ENCODE measurements at regions not wholly inside any gene's neighbourhood (a gene's known extent, or its start where the extent isn't known, plus 50 kb on each side); places are given as distances from the start of the nearest gene placed in this dataset.

- DNase-seq: no peak
- TF ChIP-seq GATA1 (IDR thresholded peaks at IDR 0.05; ENCODE audit: low read depth, low read length) (no peak), POLR2A (IDR thresholded peaks at IDR 0.05; ENCODE audit: low read length) (no peak)
Measured at GRCh38 chr19:56959205-56959604, 118.7 kb upstream of the PEG3 start.

DNA sequence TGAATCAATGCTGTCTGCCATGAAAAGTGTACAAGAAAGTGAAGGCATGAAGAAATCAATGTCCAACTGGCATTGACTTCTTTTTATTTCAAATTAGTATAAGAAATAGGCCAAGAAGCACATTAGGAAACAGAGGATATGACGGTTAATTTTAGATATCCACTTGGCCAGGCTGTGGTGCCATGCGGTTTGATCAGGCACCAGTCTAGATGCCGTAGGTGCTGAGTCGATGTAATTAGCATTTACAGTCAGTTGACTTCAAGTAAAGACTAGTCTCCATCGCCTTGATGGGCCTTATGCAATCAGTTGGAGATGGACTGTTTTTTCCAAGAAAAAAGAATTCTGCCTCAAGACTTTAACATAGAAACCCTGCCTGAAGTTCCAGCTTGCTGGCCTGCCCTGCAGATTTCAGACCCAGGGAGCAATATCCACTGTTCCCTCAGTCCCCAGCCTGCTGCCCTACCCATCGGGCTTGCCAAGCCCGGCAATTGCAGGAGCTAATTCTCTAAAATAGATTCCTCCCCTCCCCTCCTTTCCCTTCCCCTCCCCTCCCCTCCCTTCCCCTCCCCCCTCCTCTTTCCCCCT is 120.5 kb upstream of the PEG3 start:
- no peak for TF ChIP-seq POLR2A (IDR thresholded peaks at IDR 0.05; ENCODE audit: low read length)
- TF ChIP-seq GATA1 (IDR thresholded peaks at IDR 0.05; ENCODE audit: low read depth, low read length): no peak
- no peak for DNase-seq

DNA sequence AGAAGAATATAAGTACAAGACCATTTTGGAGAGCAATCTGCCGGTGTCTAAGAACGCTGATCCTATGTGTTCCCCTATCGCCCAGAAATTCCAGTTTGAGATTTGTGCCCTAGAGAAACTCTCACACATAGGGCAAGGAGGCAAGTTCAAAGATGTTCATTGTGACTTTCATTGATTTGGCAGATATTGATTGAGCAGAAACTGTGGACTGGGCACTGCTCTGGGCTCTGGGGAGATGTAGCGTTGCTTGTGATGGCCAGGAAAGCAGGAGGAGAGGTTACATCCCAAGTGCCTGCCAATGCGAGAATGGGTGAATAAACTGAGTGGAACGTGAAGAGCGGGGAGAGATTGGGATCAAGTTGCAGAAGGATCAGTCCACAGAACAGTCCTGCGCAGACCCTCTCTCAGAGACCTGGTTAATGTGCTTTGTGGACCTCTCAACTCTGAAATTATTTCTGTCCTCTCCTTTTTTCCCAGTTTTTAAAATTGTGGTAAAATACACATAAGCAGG is 123.9 kb upstream of the PEG3 start:
- no peak for DNase-seq
- TF ChIP-seq GATA1 (IDR thresholded peaks at IDR 0.05; ENCODE audit: low read depth, low read length) (no peak), POLR2A (IDR thresholded peaks at IDR 0.05; ENCODE audit: low read length) (no peak)

DNA sequence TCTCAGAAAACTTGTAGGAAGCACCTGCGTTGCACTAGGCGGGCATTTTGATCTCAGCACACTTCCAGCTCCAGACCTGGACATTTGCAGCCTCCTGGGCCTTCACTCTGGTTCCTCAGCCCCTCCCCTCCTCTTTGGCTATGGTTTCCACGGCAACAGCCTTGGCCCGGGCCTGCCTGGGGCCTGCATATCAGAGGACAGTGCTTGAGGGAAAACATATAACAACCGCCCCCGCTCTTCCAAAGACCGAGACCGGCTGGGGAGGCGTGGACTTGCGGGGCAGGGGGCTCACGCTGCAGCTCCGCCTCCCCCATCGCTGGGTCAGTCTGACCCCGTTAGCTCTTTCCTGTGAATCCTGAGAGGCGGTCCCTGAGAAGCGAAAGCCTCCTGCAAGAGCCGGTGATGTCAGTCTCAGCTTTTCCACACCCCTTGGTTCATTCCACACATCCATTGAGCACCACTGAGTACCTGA is 125.7 kb upstream of the PEG3 start:
- no peak for TF ChIP-seq GATA1 (IDR thresholded peaks at IDR 0.05; ENCODE audit: low read depth, low read length)
- no peak for TF ChIP-seq POLR2A (IDR thresholded peaks at IDR 0.05; ENCODE audit: low read length)
- no peak for DNase-seq

DNA sequence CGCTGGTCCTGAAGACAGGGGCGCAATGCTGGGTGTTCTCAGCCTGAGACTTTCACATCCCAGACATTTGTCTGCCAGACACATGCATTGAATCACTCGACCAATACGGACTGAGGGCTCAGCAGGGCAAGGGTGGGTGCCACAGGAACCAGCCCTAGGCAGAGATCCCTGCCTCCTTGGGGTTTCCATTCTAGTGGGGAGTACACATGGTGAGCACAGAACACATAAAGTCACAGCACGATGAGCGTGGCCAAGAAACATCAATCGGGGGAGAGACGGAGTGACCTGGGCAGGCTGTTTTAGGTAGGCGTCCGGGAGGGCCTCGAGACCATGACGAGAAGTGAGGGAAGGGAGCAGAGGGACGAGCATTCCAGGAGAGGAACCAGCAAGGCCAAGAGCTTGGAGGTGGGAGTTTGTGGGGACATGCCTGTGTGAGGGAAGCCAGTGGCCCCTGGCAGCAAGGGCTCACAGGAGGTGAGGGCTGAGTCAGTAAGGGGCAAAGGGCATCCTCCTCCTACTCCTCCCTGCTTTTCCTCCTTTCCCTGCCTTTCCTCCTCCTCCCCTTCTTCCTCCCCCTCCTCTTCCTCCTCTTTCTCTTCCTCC is 126.3 kb upstream of the PEG3 start:
- DNase-seq: no peak
- TF ChIP-seq POLR2A (IDR thresholded peaks at IDR 0.05; ENCODE audit: low read length) (no peak), GATA1 (IDR thresholded peaks at IDR 0.05; ENCODE audit: low read depth, low read length) (no peak)

DNA sequence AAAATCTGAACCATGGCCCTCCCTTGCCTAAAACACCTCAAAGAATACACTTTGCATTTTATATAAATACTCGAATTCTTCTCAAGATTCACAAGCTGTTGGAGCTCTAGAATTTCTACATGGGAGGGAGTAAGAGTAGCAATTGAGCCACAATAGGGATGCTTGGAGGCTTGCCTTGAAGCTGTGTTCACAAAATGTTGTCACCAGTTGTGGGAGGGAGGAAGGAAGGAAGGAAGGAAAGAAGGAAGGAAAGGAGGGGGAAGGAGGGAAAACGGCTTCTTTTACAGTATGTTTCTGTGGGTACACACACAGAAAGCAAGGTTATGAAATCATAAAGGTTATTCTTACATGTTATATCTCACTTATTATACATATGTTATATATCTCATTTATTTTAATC is 128.6 kb upstream of the PEG3 start:
- no peak for TF ChIP-seq GATA1 (IDR thresholded peaks at IDR 0.05; ENCODE audit: low read depth, low read length)
- no peak for TF ChIP-seq POLR2A (IDR thresholded peaks at IDR 0.05; ENCODE audit: low read length)
- DNase-seq: no peak

DNA sequence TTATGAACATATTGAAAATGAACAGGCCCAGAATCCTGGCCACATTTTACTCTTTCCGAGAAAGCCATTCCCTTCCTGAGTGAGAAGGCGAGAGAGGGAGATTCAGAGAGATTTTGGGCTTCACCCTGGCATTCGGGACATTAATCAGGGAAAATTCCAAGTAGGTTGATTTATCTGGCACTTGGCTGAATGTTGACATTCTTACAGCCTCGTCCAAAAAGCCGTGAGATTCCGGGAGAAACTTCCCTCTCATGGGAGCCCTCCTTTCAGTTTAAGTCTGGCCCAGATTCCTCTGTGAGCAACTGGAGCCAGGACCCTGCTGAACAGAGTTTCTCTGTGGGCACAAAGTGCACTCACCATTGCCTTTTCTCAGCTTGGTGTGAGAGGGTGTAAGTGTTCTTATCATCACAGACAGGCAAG is 129.2 kb upstream of the PEG3 start:
- no peak for TF ChIP-seq GATA1 (IDR thresholded peaks at IDR 0.05; ENCODE audit: low read depth, low read length)
- TF ChIP-seq POLR2A (IDR thresholded peaks at IDR 0.05; ENCODE audit: low read length): no peak
- DNase-seq: no peak

GRCh38 chr19:56971230-56971629 is 130.7 kb upstream of the PEG3 start:
- no peak for DNase-seq
- TF ChIP-seq GATA1 (IDR thresholded peaks at IDR 0.05; ENCODE audit: low read depth, low read length): no peak
- no peak for TF ChIP-seq POLR2A (IDR thresholded peaks at IDR 0.05; ENCODE audit: low read length)

DNA sequence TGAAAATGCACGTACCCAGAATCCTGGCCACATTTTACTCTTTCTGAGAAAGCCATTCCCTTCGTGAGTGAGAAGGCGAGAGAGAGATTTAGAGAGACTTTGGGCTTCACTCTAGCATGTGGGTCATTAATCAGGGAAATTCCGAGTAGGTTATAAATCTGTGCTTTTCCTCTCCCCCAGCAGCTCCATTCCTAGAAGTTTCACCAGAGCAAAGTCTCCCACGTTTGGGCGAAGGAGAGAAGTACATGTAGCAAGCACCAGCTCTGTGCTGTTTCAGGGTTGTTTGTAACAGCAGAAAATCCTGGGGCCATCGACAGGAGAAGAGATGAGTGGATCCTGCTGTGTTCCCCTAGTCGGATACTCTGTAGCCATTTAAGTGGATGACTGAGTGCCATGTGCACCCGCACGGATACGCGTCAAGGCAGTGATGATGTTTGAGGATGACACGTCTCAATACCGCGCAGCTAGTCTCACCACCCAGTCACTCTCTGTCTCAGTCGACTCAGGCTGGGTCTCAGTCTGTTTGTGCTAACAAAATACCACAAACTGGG is 131.8 kb upstream of the PEG3 start:
- TF ChIP-seq POLR2A (IDR thresholded peaks at IDR 0.05; ENCODE audit: low read length): no peak
- TF ChIP-seq GATA1 (IDR thresholded peaks at IDR 0.05; ENCODE audit: low read depth, low read length): no peak
- DNase-seq: no peak

DNA sequence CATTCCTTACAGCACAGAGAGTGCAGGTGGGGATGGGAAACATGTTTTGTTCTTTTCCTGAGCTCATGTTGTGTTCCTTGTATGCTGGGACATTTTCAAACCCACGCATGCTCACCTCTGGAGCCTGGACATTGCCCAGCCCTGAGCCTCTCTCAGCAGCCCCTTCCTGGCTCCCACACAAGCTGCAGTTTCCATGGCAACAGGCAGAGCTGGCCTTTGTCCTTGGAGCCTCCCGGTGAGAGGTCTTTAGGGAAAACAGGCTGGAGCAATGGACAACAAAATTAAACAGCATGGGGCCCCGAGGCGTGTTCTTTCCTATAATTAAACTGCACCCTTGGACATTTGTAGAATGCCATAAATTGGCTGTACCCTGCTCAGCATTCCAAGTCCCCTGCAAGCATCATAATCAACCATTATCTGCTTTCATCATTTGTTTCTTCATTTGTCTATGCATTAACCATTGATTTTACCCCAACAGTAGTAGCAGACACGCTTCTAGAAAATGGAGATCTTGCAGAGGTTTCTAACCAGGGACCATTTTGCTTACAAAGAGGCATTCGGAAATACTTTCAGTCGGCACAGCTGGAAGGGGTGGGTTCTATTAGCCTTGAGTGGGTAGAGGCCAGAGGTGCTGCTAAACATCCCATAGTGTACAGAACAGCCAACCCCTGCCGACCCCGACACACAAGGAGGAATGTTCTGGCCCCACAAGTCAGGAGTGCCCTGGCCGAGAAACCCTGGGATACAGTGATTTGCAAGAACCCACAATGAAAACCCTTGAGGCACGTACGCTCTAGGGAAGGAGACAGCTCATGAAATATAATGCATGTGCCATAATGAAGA is 133.4 kb upstream of the PEG3 start:
- no peak for DNase-seq
- TF ChIP-seq POLR2A (IDR thresholded peaks at IDR 0.05; ENCODE audit: low read length): no peak
- TF ChIP-seq GATA1 (IDR thresholded peaks at IDR 0.05; ENCODE audit: low read depth, low read length): no peak

DNA sequence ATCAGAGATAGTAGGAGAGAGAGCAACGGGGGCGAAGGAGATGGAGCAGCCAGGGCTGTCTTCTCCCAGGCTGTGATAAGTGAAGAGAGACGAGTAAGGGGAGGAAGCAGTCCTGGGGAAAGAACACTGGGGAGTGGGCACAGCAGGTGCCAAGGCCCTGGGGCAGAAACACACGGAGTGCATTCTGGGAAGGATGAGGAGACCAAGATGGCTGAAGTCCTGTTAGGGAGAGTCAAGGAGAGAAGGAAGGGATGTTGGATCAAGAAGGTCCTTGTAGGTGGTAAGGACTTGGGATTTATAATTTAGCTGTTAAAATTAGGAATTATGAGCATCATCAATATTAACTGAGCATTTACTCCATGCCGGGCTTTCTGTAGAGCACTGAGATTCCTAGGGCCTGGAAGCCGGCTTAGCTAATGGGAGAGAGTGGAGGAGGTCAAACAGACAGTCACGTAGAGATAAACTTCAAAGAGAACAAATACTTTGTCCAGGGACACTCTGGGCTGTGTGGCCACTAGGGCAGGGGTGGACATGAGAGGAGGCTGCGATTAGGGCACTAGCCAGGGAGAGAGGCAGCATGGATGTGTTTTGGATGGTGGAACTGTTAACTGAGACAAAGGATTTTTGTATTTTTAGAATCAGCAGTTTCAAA is 134.2 kb upstream of the PEG3 start:
- DNase-seq: no peak
- no peak for TF ChIP-seq POLR2A (IDR thresholded peaks at IDR 0.05; ENCODE audit: low read length)

- TF ChIP-seq POLR2A (IDR thresholded peaks at IDR 0.05; ENCODE audit: low read length): no peak
- no peak for TF ChIP-seq GATA1 (IDR thresholded peaks at IDR 0.05; ENCODE audit: low read depth, low read length)
- DNase-seq: no peak
Measured at GRCh38 chr19:56976300-56976699, 135.8 kb upstream of the PEG3 start.

- TF ChIP-seq POLR2A (IDR thresholded peaks at IDR 0.05; ENCODE audit: low read length): no peak
- TF ChIP-seq GATA1 (IDR thresholded peaks at IDR 0.05; ENCODE audit: low read depth, low read length): no peak
- DNase-seq: no peak
Measured at GRCh38 chr19:56976995-56977906, 136.7 kb upstream of the PEG3 start.

All from erythroblast (primary cell).